ENCODE measurements at regions not wholly inside any gene's neighbourhood (a gene's known extent, or its start where the extent isn't known, plus 50 kb on each side); places are given as distances from the start of the nearest gene placed in this dataset. TPM values are rescaled to one million over a fixed set of nuclear protein-coding genes. Genes with fewer than 3 reads are reported as not detected.

- no peak for DNase-seq
Observed at GRCh38 chr1:219669556-219669955, 56.7 kb upstream of the ZC3H11B start.

- no peak for DNase-seq
Observed at GRCh38 chr1:219669042-219669441, 56.1 kb upstream of the ZC3H11B start.

GRCh38 chr1:219668446-219668845, 55.5 kb upstream of the ZC3H11B start:
- DNase-seq, result no peak

GRCh38 chr1:219666242-219666641, 53.3 kb upstream of the ZC3H11B start:
- peak; percentile 19 for DNase-seq

GRCh38 chr1:219665089-219665488, 52.2 kb upstream of the ZC3H11B start:
- DNase-seq, result no peak

- DNase-seq, result no peak
Observed at GRCh38 chr1:219664310-219665029, 51.6 kb upstream of the ZC3H11B start.

Small RNA genes lying in the stretch of these regions (small RNA-seq; reads per million reads assigned to genes)
- not detected for gene RNA5SP76 (ENCODE audit: low replicate concordance)

All from tongue (tissue), 2 donors.